H1 (cell line): ENCODE measurements at regions not wholly inside any gene's neighbourhood (a gene's known extent, or its start where the extent isn't known, plus 50 kb on each side); places are given as distances from the start of the nearest gene placed in this dataset.

Experiments
- BCL11A ChIP-seq, 2 experiments: IDR thresholded peaks; one replicate each; pipeline ENCODE4 v1.6.1; 2011; ENCODE audit warnings: low read depth in 2 of 2, low read length in 2 of 2, mild to moderate bottlenecking in 2 of 2
- CTCF ChIP-seq, 3 experiments: IDR thresholded peaks; 1 replicate in 2 of 3; 2 replicates in 1 of 3; pipeline versions ENCODE4 v1.5.1 to v1.6.1; 2011; ENCODE audit warnings: low read length in 3 of 3, mild to moderate bottlenecking in 3 of 3, inconsistent platforms in 2 of 3, low read depth in 1 of 3, moderate library complexity in 1 of 3; ENCODE audit not compliant: insufficient read depth in 1 of 3; ENCODE audit errors: control extremely low read depth in 1 of 3
- EP300 ChIP-seq, 2 experiments: IDR thresholded peaks; 1 replicate in 1 of 2; 2 replicates in 1 of 2; pipeline ENCODE4 v1.6.1; 2011 to 2012; ENCODE audit warnings: low read depth in 2 of 2, low read length in 2 of 2, mild to moderate bottlenecking in 2 of 2, borderline replicate concordance in 1 of 2, inconsistent platforms in 1 of 2, moderate library complexity in 1 of 2
- MAFK ChIP-seq: IDR thresholded peaks from 2 replicates; pipeline ENCODE4 v1.6.1; 2012; ENCODE audit warnings: low read depth, mild to moderate bottlenecking, improper control_type of control experiment, low read length
- POLR2A ChIP-seq, 2 experiments: IDR thresholded peaks; 1 replicate in 1 of 2; 2 replicates in 1 of 2; pipeline ENCODE4 v1.6.1; 2011; ENCODE audit warnings: low read depth in 2 of 2, low read length in 2 of 2, mild to moderate bottlenecking in 2 of 2; ENCODE audit errors: control extremely low read depth in 1 of 2
- POLR2AphosphoS5 ChIP-seq: IDR thresholded peaks from 2 replicates; pipeline ENCODE4 v1.6.1; 2011; ENCODE audit warnings: low read depth, low read length
- SIN3A ChIP-seq, 2 experiments: IDR thresholded peaks in 1 of 2; conservative IDR thresholded peaks in 1 of 2; 2 replicates each; pipeline ENCODE4 v1.6.1; 2011 to 2012; ENCODE audit warnings: low read length in 2 of 2, improper control_type of control experiment in 1 of 2, low read depth in 1 of 2, mild to moderate bottlenecking in 1 of 2
- SIRT6 ChIP-seq: IDR thresholded peaks from one replicate; pipeline ENCODE4 v1.7.1; 2012; ENCODE audit warnings: low read length, inconsistent platforms
- SP1 ChIP-seq: IDR thresholded peaks from 2 replicates; pipeline ENCODE4 v1.6.1; 2011; ENCODE audit warnings: low read depth, low read length
- ZNF274 ChIP-seq: IDR thresholded peaks from 2 replicates; pipeline ENCODE4 v1.7.0; 2012; ENCODE audit warnings: low read length, borderline replicate concordance; ENCODE audit errors: extremely low read depth
- TF ChIP-seq, protein P1 (sequence below): IDR thresholded peaks from 2 replicates; pipeline ENCODE4 v1.6.1; 2012; ENCODE audit warnings: inconsistent platforms
- TF ChIP-seq, protein P2 (sequence below): IDR thresholded peaks from 2 replicates; pipeline ENCODE4 v1.6.1; 2012; ENCODE audit warnings: inconsistent platforms

DNA sequence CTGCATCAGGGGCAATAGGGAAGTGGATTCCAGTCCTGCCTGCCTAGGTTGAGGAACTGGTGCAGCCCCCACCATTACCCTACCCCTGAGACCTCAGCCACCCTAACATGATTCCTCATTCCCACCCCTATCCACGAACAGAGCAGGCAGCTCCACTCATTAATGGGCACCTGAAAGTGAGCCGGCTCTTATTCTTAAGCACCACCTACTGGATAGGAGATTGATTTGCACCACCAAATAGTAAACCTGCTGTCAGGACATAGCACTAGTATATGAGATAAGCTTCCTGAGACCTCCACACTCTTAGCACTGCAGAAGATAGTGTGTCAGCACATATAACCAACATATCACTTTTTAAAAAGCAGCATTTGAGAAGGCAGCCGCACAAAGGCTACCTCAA, 573.2 kb downstream of the SOX5 start:
- TF ChIP-seq CTCF (IDR thresholded peaks at IDR 0.05; ENCODE audit: control extremely low read depth in 1 of 3, insufficient read depth in 1 of 3, low read depth in 1 of 3, low read length in 3 of 3) (peak in 2 of 3 experiments; percentile 38 to 54; a peak in 3 of 4 replicates), POLR2A (IDR thresholded peaks at IDR 0.05; ENCODE audit: control extremely low read depth in 1 of 2, low read depth in 2 of 2, low read length in 2 of 2) (no peak), MAFK (no peak), POLR2AphosphoS5 (no peak), BCL11A (IDR thresholded peaks at IDR 0.05; ENCODE audit: low read depth in 2 of 2, low read length in 2 of 2) (no peak), ZNF274 (no peak), SIN3A (conservative IDR thresholded peaks at IDR 0.05 in 1 of 2, IDR thresholded peaks at IDR 0.05 in 1 of 2; ENCODE audit: low read depth in 1 of 2, low read length in 2 of 2) (no peak), SIRT6 (no peak), EP300 (IDR thresholded peaks at IDR 0.05; ENCODE audit: borderline replicate concordance in 1 of 2, low read depth in 2 of 2, low read length in 2 of 2) (no peak), SP1 (no peak)
- TF ChIP-seq, protein P1, sequence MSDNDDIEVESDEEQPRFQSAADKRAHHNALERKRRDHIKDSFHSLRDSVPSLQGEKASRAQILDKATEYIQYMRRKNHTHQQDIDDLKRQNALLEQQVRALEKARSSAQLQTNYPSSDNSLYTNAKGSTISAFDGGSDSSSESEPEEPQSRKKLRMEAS = no peak
- TF ChIP-seq, protein P2, sequence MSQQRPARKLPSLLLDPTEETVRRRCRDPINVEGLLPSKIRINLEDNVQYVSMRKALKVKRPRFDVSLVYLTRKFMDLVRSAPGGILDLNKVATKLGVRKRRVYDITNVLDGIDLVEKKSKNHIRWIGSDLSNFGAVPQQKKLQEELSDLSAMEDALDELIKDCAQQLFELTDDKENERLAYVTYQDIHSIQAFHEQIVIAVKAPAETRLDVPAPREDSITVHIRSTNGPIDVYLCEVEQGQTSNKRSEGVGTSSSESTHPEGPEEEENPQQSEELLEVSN = no peak
